Stimulated activated CD4-positive, alpha-beta T cell treated with anti-CD3 and anti-CD28 coated beads, Interleukin-12 subunit alpha, Interleukin-12 subunit beta, amount 100 ng/mL, for 24 hours (primary cell): ENCODE measurements at regions not wholly inside any gene's neighbourhood (a gene's known extent, or its start where the extent isn't known, plus 50 kb on each side); places are given as distances from the start of the nearest gene placed in this dataset.
"Not testable (repeated sequence)": the region's sequence is repeated elsewhere in the genome, so short reads cannot be mapped to it uniquely, and the experiment has no call there.

Source experiments
- DNase-seq, 2 experiments: peaks; one replicate each; pipeline ENCODE4 v3.0.0-alpha.2; 2020; ENCODE audit warnings: low read depth in 2 of 2

DNA sequence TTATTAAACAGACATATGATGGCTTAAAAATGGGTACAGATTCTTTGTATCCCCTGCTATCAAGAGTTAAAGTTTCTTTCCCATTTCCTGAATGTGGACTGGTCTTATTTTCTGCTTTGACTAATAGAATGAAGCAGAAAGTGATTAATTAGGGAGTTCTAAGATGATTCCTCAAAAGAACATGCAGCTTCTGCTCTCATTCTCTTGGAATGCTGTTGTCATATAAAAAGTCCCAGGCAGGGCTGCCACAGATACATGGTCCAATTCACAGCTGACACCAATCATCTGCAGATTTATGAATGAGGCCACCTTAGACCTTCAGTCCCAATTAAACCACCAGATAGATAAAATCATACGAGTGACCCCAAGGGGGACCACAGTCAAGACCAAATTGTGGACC lies 844.5 kb upstream of the RAG2 start:
- no peak for DNase-seq

DNA sequence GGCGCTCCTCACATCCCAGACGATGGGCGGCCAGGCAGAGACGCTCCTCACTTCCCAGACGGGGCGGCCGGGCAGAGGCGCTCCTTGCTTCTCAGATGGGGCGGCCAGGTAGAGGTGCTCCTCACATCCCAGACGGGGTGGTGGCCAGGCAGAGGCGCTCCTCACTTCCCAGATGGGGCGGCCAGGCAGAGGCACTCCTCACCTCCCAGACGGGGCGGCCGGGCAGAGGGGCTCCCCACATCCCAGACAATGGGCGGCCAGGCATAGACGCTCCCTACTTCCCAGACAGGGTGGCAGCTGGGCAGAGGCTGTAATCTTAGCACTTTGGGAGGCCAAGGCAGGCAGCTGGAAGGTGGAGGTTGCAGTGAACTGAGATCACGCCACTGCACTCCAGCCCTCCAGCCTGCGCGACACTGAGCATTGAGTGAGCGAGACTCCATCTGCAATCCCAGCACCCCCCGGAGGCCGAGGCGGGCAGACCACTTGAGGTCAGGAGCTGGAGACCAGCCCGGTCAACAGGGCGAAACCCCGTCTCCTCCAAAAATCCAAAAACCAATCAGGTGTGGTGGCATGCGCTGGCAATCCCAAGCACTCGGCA lies 833.7 kb upstream of the RAG2 start:
- not testable (repeated sequence) for DNase-seq

DNA sequence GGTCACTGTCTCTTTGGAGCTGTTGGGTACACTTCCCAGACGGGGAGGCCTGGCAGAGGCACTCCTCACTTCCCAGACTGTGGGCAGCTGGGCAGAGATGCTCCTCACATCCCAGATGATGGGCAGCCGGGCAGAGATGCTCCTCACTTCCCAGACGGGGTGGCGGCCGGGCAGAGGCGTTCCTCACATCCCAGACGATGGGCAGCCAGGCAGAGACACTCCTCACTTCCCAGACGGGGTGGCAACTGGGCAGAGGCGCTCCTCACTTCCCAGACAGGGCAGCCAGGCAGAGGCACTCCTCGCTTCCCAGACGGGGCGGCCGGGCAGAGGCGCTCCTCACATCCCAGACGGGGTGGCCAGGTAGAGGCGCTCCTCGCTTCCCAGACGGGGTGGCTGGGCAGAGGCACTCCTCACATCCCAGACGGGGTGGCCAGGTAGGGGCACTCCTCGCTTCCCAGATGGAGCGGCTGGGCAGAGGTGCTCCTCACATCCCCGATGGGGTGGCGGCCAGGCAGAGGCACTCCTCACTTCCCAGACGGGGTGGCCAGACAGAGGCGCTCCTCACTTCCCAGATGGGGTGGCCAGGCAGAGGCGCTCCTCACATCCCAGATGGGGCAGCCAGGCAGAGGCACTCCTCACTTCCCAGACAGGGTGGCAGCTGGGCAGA lies 833.1 kb upstream of the RAG2 start:
- not testable (repeated sequence) for DNase-seq

DNA sequence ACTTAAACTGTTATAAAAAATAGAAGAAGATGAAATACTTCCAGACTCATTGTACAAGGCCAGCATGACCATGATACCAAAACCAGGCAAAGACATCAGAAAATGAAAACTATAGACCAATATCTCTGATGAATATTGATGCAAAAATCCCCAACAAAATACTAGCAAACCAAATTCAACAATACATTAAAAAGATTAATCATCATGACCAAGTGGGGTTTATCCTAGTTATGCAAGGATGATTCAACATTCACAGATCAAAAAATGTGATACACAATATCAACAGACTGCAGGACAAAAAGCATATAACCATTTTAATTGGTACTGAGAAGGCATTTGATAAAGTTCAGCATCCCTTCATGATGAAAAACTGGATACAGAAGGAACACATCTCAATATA lies 824.5 kb upstream of the RAG2 start:
- DNase-seq, result no peak

DNA sequence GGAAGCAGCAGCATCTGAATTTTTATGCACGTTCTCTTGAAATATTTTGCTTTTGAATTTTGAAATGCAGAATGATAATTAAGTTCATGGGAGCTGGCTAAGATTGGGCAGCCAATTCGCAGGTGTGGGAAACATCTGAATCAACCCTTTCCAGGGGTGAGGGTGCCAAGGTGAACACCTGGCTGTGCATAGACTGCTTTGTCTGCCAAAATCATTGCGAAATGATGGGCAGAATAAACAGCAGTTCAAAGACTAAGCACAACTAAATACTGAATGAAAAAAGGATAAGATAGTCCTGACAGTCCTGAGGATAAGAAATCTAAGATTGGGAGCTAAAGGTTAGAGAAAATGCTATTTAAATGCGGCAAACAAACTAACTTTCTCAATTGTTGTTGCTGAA lies 813.3 kb upstream of the RAG2 start:
- DNase-seq, result no peak

DNA sequence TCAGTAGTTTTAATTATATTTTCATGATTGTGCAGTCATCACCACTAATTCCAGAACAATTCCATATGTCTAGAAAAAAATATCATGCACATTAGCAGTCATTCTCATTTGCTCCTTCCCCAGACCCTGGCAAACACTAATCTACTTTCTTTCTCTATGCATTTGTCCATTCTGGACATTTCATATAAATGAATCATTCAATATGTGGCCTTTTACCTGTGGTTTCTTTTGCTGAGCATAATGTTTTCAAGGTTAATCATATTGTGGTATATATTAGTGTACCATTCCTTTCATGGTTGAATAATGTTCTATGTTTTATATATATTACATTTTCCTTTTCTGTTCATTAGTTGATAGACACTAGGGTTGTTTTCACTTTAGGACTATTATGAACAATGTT lies 811.1 kb upstream of the RAG2 start:
- DNase-seq, result no peak

DNA sequence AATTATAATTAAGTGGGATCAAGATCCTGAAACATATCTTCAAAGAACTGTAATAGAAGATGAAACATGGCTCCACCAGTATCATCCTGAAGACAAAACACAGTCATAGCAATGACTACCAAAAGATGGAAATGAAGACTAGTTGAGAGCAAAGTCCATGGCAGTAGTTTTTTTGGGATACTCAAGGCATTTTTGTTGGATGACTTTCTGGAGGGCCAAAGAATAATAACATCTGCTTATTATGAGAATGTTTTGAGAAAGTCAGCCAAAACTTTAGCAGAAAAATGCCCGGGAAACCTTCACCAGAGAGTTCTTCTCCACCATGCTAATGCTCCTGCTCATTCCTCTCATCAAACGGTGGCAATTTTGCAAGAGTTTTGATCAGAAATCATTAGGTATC lies 809.4 kb upstream of the RAG2 start:
- DNase-seq, result no peak

DNA sequence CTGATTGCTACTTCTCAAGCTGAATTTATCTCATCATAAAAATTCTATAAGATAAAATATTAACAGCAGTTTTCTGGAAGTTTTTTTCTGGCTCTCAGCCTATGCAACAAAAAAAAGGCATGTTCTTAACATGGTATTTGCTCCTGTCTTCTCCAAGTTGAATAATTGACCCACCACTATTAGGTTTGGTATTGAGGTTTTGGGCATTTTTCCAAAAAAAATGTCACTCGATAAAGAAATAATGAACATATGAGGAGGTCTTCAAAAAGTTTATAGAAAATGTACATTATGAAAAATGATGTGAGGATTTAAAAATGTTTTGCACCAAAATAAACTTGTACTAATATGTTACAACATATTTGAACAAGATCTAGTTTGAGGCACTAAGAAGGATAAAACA lies 808.6 kb upstream of the RAG2 start:
- no peak for DNase-seq

DNA sequence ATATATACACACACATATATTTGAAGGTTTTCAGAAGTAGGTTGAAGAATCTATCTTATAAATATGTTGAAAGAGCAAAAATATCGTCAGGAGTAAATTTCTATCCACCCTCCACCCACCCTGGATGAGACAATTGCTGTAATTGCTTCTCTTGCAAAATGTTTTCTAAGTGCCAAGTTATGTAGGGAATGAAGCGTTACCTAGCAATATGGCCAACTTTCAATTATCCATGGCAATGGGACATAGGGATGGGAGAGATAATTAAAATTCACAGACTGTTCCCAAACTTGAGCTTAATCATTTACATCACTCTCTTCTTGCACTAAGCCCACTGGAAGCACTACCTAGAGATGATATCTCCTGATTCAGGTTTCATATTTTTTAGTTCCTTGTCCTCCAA lies 806.2 kb upstream of the RAG2 start:
- no peak for DNase-seq

DNA sequence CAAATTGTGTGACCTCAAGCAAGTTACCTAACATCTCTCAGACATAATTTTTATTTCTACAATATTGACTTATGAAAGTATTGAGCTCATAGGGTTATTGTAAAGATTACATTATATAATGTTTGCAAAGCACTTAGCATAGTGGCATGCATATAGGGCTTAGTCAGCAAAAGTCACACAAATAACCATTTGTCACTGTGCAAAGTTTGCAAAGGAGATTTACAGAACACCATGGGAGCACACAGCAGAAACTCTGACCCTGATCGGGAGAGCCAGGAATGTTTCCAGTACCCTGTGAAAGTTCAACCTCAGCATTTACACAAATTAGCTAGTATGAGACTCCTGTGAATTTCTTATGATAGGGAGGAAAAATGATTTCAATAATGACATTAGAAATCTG lies 804.6 kb upstream of the RAG2 start:
- no peak for DNase-seq

DNA sequence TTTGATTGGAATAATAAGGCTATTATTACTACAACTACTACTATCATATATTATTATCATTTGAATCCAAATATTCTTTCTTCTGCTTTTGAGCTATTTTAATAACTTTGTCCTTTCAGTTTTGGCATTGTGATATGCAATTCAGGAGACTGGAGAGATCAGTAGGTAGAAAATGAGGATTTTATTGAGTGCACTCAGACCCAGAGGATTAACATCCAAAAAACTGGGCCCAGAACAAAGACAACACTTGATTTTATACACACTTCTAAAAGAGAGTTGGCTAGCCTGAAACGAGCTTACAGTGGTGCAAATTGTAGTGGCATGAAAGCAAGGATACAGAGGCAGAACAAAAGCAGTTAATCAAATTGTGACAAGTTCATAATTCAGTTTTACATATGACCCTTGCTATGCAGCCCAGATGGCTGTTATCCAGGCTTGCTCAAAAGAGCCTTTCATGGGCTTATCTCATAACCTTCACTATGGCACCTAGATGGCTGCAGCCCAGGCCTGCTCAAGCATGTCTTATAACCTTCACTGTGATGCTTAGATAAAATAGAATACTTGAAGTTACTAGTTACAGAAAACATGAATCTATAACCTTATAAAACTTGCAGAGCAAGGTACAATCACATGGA lies 796.3 kb upstream of the RAG2 start:
- no peak for DNase-seq

DNA sequence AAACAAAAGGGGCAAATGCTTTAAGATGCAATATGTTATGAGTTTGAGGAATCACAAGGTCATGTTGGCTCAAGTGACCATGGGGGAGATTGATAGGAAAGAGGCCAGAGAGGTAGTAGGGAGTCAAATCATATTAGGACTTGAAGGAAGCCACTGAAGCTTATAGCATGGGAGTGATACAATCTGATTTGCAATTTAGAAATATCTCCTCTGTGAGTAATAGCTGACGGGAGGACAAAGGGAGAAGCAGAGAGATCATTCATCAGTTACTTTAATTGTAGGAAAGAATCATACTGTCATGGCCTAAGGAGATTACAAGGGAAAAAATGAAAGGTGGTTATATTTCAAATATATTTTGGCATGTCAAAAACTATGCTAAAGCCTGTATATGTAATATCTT lies 793.6 kb upstream of the RAG2 start:
- no peak for DNase-seq

DNA sequence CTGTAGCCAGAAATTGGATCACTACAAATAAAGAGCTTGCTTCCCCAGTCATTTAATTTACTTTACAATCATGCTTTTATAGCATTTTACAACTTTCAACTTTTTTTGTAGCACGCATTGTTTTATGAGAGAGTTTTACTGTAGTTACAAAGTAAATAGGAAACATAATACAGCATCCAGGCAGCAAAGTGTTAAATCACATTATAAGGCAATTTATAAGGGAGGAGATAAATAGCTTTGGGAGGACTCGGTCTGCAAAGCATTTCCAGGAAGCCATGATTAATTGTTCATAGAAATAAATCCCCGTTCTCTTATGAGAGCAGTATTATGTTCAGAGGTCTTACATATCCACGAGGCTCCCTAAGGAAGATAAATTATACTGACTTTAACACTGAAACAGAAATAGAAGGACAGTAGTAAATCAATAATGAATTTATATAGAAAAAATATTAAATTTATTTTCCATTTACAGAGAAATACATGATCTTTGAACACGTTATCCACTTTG lies 792.6 kb upstream of the RAG2 start:
- DNase-seq, result no peak

DNA sequence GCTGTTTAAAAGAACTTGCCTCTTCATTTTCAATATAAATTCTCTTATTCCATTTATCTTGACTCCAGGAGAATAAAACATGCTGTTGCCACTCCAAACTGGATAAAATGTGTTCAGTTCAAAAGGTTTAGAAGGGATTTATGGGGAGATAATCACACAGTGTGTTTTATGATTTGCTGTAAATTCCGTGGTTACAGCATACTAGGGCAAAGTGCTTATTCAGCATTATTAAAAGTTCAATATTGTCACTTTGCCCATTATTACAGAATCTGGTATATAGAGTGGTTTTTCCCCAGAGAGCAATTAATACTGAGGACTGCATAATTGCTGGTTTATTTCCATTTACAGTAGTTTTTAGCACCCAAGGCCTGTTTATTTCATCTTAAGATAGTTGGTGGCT lies 780.9 kb upstream of the RAG2 start:
- no peak for DNase-seq

DNA sequence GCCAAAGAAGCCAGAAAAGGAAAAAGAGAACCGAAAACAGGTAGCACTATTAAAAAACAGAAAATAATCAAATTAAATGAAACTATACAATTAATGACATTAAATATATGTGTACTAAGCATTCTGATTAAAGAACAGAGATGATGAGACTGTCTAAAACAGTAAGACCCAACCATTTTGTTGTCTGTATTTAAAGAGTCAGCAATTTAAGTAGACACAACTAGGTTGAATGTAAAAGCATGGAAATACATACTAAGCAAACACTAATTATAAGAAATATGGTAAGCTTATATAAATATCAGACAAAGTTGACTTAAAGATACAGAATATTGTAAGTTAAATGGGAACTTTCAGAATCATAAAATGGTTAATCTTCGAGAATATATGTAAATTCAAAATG lies 774.6 kb upstream of the RAG2 start:
- DNase-seq, result no peak

DNA sequence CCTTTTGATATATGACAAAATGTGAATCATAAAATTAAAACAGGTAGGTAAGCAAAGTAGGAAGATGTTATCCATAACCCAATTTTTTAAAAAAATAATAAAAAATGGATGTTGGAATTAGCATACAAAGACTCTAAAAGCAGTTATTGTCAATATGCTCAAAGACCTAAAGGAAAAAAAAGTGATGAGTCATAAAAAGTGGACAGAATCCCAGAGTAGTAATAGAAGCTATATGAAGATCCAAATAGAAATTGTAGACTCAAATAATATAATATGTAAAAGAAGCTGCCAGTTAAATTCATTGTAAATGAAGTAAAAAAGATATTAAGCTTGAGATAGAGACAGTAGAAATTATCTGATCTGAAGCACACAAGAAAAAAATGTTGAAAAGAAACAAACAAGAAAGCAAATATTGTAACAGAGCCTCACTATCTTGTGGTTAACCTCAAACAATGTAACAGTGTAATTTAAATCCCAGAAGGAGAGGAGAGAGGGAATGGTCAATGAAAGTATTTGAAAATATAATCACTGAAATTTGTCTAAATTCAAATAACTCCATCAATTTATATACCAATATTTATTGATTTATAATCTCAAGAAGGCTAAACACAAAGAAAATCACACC lies 773.4 kb upstream of the RAG2 start:
- DNase-seq, result no peak

DNA sequence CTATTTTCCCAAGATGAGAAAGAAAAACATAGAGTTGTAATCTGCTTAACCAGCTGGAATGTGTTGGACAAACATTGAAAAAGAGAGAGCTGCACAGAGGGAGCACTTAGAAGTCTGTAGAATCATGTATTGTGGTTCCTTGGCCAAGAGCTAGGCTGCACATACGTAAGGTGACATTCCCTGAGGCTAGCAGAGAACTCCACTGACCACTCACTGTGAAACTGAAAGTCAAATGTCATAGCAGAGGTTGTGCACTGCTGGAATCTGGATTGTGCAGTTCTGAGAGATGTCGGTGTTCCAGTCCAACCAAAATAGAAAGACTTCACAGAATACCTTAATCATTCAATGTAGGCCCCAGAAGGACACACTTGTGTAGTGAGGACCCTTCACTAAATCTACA lies 772.8 kb upstream of the RAG2 start:
- no peak for DNase-seq

DNA sequence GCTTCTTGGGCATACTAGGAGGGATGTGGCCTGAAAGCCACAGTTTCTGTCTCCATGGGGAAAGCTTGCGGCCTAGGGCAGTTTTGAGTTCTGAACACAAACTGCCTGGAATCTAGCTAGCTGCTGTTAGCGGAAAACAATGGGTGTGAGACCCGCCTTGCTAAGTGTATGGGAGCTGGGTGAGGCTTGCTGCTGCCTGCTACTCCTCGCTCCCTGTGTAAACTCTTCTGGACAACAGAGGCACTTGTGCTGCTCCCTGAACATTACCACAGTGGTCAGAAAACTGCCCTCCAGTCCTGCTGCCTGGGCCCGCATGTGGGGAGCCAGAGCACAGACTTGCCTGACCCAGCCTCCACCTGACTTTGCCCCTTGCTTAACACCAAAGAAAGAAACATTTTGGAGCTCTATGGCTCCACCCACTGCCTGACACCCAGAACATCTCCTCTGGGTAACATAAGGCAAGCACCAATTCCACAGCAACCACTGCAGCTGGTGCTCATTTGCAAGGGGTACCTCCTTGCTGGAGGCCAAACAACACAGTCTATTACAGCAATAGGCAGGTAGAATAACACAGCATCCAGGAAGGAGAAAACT lies 766.3 kb upstream of the RAG2 start:
- no peak for DNase-seq

DNA sequence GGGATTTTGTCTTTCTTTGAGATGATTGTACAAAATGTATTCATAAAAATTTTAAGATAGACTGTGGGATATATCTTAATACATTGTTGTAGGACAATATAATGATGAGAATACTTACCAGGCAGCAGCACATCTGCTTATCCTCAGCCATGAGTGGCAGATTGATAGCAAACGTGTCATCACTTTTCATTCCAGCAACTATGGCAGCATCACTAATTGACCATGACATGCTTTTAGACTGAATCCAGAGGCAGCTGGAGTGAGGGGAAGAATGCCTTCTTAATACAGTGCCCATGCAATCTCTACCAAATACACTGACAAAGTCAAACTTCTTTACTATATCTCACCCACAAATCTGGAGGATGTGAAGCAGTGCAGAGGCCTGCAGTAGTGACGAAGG lies 755.2 kb upstream of the RAG2 start:
- no peak for DNase-seq

DNA sequence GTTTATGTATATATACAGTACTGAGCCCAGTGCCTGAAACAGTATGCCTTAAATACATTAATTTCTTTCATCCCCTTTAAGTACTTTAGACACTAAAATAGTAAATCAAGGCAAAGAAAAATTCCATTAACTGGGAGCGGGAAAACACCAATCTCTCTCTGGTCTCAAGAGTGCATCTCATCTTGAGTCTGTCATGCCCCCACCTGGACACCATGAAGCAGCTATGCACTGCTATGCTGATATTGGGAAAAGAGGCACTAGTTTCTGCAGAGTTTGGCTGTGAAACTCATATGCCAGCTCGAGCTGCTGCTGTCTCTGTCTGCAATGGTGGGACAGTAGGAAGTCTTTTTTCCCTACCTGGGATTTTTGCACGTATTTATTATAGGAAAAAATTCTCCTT lies 754.4 kb upstream of the RAG2 start:
- DNase-seq, result no peak

DNA sequence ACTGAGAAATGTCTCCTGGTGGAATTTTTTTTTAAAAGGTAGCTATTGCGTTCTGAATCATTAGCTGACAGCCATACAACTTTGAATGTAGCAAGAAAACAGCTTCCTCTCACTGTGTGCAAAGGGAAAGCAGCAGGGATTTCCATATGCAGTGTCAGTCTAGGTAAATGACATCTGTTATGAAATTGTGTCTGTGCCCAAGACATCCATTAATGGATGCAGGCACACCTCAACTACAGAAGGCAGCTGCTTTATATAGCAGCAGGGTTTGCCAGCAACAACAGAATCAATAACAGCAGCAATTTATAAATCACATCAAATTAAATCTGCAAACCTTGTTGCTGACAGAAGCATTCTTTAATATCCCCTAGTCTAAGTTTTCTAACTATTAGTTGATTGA lies 745.3 kb upstream of the RAG2 start:
- DNase-seq, result no peak

DNA sequence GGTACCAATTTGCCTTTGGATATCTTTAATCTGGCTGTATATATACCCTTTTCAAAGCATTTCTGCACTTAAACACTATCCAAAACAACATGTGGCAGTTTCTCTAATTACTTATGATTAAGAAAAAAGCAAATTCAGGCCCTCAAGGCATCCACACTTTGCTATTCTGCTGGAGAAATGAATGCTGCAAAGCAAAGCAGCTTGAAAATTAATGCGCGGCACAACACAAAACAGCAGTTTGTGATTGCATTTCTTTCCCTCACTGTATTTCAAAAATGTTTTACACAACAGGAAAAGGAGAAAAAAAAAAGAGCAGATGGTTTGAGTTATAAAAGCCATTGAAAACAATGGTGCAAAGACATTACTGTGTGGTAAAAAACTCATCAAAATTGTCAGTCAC lies 738.4 kb upstream of the RAG2 start:
- DNase-seq, result no peak

DNA sequence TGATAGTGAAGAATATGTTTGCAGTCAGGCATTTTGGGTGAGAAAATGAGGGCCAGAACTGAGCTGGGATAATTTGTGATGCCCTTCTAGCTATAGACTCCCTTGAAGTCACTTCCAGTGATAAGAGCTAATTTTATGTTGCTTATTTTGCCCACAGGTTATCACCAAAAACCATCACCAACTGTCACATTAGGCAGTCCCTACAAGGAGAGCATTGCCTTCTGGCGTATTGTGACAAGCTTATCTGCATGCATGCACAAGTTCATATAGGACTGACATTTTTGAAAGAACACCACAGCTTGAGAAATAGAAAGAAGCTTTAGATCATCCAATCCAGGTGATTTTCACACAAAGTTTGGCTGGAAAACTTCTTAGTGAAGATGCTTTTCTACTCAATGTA lies 735.3 kb upstream of the RAG2 start:
- no peak for DNase-seq
